H1 (cell line): ENCODE measurements at regions not wholly inside any gene's neighbourhood (a gene's known extent, or its start where the extent isn't known, plus 50 kb on each side); places are given as distances from the start of the nearest gene placed in this dataset.

ENCODE experiments used
- CTCF ChIA-PET: fragments of 300-600 bp; sonication (Branson Sonifier 250); formaldehyde crosslinking; loops from one replicate; lab custom pipeline; 2021; ENCODE audit not compliant: partially characterized antibody; lab: Charles Lee
- POLR2A ChIA-PET: fragments of 300-600 bp; sonication (Branson Sonifier 250); formaldehyde crosslinking; loops from one replicate; lab custom pipeline; 2021; ENCODE audit warnings: inconsistent platforms; ENCODE audit not compliant: partially characterized antibody; lab: Charles Lee
- DNase-seq, 2 experiments: peaks; one replicate each; pipeline versions ENCODE4 v3.0.0 to v3.0.0-alpha.2; 2010 to 2022; ENCODE audit warnings: low spot score in 2 of 2, low read depth in 1 of 2, mixed read lengths in 1 of 2
- FAIRE-seq: peaks from 2 replicates; lab custom pipeline; 2011; peaks lifted over from hg19 to GRCh38; lab: Jason Lieb, UNC
- H2AFZ ChIP-seq: 2 replicates; pipeline ENCODE4 v1.8.1; 2012; ENCODE audit warnings: low read length, inconsistent platforms
- H2AK5ac ChIP-seq: 2 replicates; pipeline ENCODE4 v1.6.1; 2013; ENCODE audit warnings: low read depth, low read length
- H2BK120ac ChIP-seq: replicated peaks from 2 replicates; pipeline ENCODE3; 2013; ENCODE audit warnings: low read depth, low read length, inconsistent platforms
- H2BK12ac ChIP-seq: 2 replicates; pipeline ENCODE4 v1.6.1; 2013; ENCODE audit warnings: low read depth, low read length
- H2BK15ac ChIP-seq: 2 replicates; pipeline ENCODE4 v1.6.1; 2013; ENCODE audit warnings: low read length
- H2BK20ac ChIP-seq: 2 replicates; pipeline ENCODE4 v1.6.1; 2013; ENCODE audit warnings: low read length
- H2BK5ac ChIP-seq: 2 replicates; pipeline ENCODE4 v1.6.1; 2013; ENCODE audit warnings: low read depth, low read length
- H3K14ac ChIP-seq: 2 replicates; pipeline ENCODE4 v1.6.1; 2013; ENCODE audit warnings: inconsistent platforms; ENCODE audit not compliant: insufficient read length
- H3K18ac ChIP-seq: 2 replicates; pipeline ENCODE4 v1.6.1; 2013; ENCODE audit warnings: low read length; ENCODE audit errors: extremely low read depth
- H3K23ac ChIP-seq: 2 replicates; pipeline ENCODE4 v1.6.1; 2013; ENCODE audit warnings: inconsistent platforms; ENCODE audit not compliant: insufficient read length
- H3K23me2 ChIP-seq: 2 replicates; pipeline ENCODE4 v1.6.1; 2013; ENCODE audit warnings: low read depth, low read length
- H3K27ac ChIP-seq: 2 replicates; pipeline ENCODE4 v1.6.1; 2011; ENCODE audit warnings: low read depth, low read length, inconsistent platforms
- H3K27me3 ChIP-seq, 4 experiments: replicated peaks in 1 of 4; 1 replicate in 1 of 4; 2 replicates in 3 of 4; pipeline versions ENCODE4 v1.6.1 to v1.8.1; 2011 to 2013; ENCODE audit warnings: low read length in 3 of 4, mild to moderate bottlenecking in 3 of 4, inconsistent platforms in 2 of 4, mixed read lengths in 2 of 4, moderate library complexity in 1 of 4; ENCODE audit not compliant: control insufficient read depth in 3 of 4, insufficient read depth in 3 of 4; ENCODE audit errors: extremely low read depth in 1 of 4
- H3K36me3 ChIP-seq, 4 experiments: 2 replicates each; pipeline versions ENCODE4 v1.6.1 to v1.8.1; 2011 to 2013; ENCODE audit warnings: mild to moderate bottlenecking in 4 of 4, low read length in 3 of 4, moderate library complexity in 2 of 4, control low read depth in 1 of 4, inconsistent platforms in 1 of 4; ENCODE audit not compliant: insufficient read depth in 4 of 4, control insufficient read depth in 2 of 4
- H3K4ac ChIP-seq: replicated peaks from 2 replicates; pipeline ENCODE3; 2013; ENCODE audit warnings: low read length, low read depth, mixed read lengths, inconsistent platforms; ENCODE audit not compliant: insufficient read length
- H3K4me1 ChIP-seq, 4 experiments: replicated peaks in 1 of 4; 1 replicate in 1 of 4; 2 replicates in 3 of 4; pipeline versions ENCODE4 v1.6.1 to v1.8.1; 2011 to 2013; ENCODE audit warnings: low read length in 3 of 4, inconsistent platforms in 2 of 4, mixed read lengths in 1 of 4; ENCODE audit not compliant: insufficient read depth in 4 of 4, control insufficient read depth in 3 of 4
- H3K4me2 ChIP-seq, 2 experiments: 2 replicates each; pipeline versions ENCODE4 v1.6.1 to v1.8.1; 2011 to 2013; ENCODE audit warnings: low read depth in 2 of 2, low read length in 2 of 2, control low read depth in 1 of 2, inconsistent platforms in 1 of 2, mild to moderate bottlenecking in 1 of 2; ENCODE audit not compliant: insufficient read depth in 1 of 2
- H3K4me3 ChIP-seq, 4 experiments: fragments of 200-600, 300-600 bp in 1 of 4; sonication (generic), shearing (Covaris generic), sonication (Bioruptor Twin) in 1 of 4; 2 replicates each; pipeline versions ENCODE4 v1.5.1 to v1.8.1; 2011 to 2016; ENCODE audit warnings: low read length in 4 of 4, low read depth in 3 of 4, control low read depth in 2 of 4, inconsistent platforms in 2 of 4, mild to moderate bottlenecking in 2 of 4, mixed read lengths in 1 of 4, moderate library complexity in 1 of 4; ENCODE audit not compliant: insufficient read depth in 2 of 4; ENCODE audit errors: extremely low read depth in 1 of 4
- H3K56ac ChIP-seq: replicated peaks from 2 replicates; pipeline ENCODE3; 2013; ENCODE audit warnings: low read depth, mild to moderate bottlenecking, mixed read lengths, low read length, inconsistent platforms; ENCODE audit not compliant: insufficient read length
- H3K79me1 ChIP-seq: 2 replicates; pipeline ENCODE4 v1.6.1; 2013; ENCODE audit warnings: low read depth, low read length, control low read depth
- H3K79me2 ChIP-seq, 2 experiments: 2 replicates each; pipeline versions ENCODE4 v1.6.1 to v1.8.1; 2012 to 2013; ENCODE audit warnings: low read length in 2 of 2, mild to moderate bottlenecking in 2 of 2, inconsistent platforms in 1 of 2; ENCODE audit not compliant: insufficient read depth in 2 of 2, control insufficient read depth in 1 of 2
- H3K9ac ChIP-seq, 4 experiments: replicated peaks in 1 of 4; 1 replicate in 1 of 4; 2 replicates in 3 of 4; pipeline versions ENCODE4 v1.6.1 to v1.8.1; 2011 to 2013; ENCODE audit warnings: low read depth in 3 of 4, low read length in 3 of 4, control low read depth in 2 of 4, mild to moderate bottlenecking in 2 of 4, moderate library complexity in 2 of 4, inconsistent platforms in 1 of 4; ENCODE audit errors: extremely low read depth in 1 of 4
- H3K9me3 ChIP-seq, 2 experiments: 2 replicates each; pipeline versions ENCODE4 v1.6.1 to v1.8.1; 2012 to 2013; ENCODE audit warnings: mild to moderate bottlenecking in 2 of 2, moderate library complexity in 2 of 2, control low read depth in 1 of 2, inconsistent platforms in 1 of 2, low read depth in 1 of 2, low read length in 1 of 2, mixed read lengths in 1 of 2; ENCODE audit not compliant: insufficient read depth in 2 of 2
- H4K20me1 ChIP-seq, 2 experiments: replicated peaks in 1 of 2; 2 replicates each; pipeline versions ENCODE3 to v1.8.1; 2011 to 2013; ENCODE audit warnings: inconsistent platforms in 2 of 2, low read length in 2 of 2, mild to moderate bottlenecking in 1 of 2; ENCODE audit not compliant: insufficient read depth in 2 of 2, control insufficient read depth in 1 of 2
- H4K5ac ChIP-seq: 2 replicates; pipeline ENCODE4 v1.6.1; 2013; ENCODE audit warnings: low read length, low read depth, mixed read lengths, inconsistent platforms; ENCODE audit not compliant: insufficient read length
- H4K8ac ChIP-seq: 2 replicates; pipeline ENCODE4 v1.8.0; 2013; ENCODE audit warnings: mild to moderate bottlenecking, moderate library complexity, low read length, inconsistent platforms; ENCODE audit not compliant: insufficient read depth; ENCODE audit errors: extremely low read depth
- H4K91ac ChIP-seq: replicated peaks from 2 replicates; pipeline ENCODE3; 2013; ENCODE audit warnings: low read length, mixed read lengths, inconsistent platforms; ENCODE audit not compliant: insufficient read length
- BCL11A ChIP-seq, 2 experiments: IDR thresholded peaks; one replicate each; pipeline ENCODE4 v1.6.1; 2011; ENCODE audit warnings: low read depth in 2 of 2, low read length in 2 of 2, mild to moderate bottlenecking in 2 of 2
- CBX5 ChIP-seq: fragments of 300-800, 300-1000 bp; sonication (generic); IDR thresholded peaks from 2 replicates; pipeline ENCODE4 v1.7.1; 2016; ENCODE audit warnings: antibody characterized with exemption, low read length, low read depth
- NANOG ChIP-seq: IDR thresholded peaks from 2 replicates; pipeline ENCODE4 v1.6.1; 2011; ENCODE audit warnings: low read length, low read depth, mild to moderate bottlenecking, inconsistent platforms; ENCODE audit not compliant: insufficient read depth, poor library complexity, severe bottlenecking
- POLR2AphosphoS5 ChIP-seq: IDR thresholded peaks from 2 replicates; pipeline ENCODE4 v1.6.1; 2011; ENCODE audit warnings: low read depth, low read length
- ZNF274 ChIP-seq: IDR thresholded peaks from 2 replicates; pipeline ENCODE4 v1.7.0; 2012; ENCODE audit warnings: low read length, borderline replicate concordance; ENCODE audit errors: extremely low read depth
- WGBS, 2 experiments: shearing (Covaris generic) in 1 of 2; methylation state at CpG; one replicate each; pipeline versions ENCODE4 v1.1.6 to v1.1.7; 2013 to 2015; ENCODE audit warnings: low lambda C conversion rate in 2 of 2, mixed read lengths in 2 of 2, inconsistent platforms in 1 of 2, low coverage in 1 of 2, missing lambda C conversion rate in 1 of 2; ENCODE audit not compliant: insufficient replicate concordance in 2 of 2, insufficient coverage in 1 of 2, insufficient read length in 1 of 2; ENCODE audit errors: extremely low coverage in 1 of 2, missing lambda C conversion rate in 1 of 2; 5-methylcytosine and 5-hydroxymethylcytosine counted together

DNA sequence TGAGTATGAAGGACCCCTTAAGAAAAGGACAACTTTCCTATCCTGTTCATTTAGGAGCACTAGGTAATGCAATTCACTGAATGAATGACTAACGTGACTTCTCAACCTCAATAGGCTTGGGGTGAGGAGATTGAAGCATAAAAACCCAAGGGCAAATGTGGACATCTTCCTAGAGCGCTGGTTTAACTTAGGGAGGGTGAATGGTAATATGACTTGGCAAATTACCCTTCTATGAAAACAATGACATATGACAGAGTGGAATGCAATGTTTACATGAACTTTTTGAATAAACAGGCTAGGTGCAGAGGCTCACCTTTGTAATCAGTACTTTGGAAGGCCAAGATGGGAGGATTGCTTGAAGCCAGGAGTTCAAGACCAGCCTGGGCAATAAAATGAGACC is 83.9 kb upstream of the ANK3 start:
- no peak overlapping the region for H3K9ac ChIP-seq
- H4K91ac ChIP-seq: no peak overlapping the region
- no peak overlapping the region for H4K8ac ChIP-seq
- no peak overlapping the region for H2AFZ ChIP-seq
- no peaks in the 10 kb centered on the region for H3K9me3 ChIP-seq
- no peak overlapping the region for H3K4ac ChIP-seq
- no peaks in the 10 kb centered on the region for H3K4me1 ChIP-seq
- H2BK20ac ChIP-seq: no peak overlapping the region
- H3K27me3 ChIP-seq: no peaks in the 10 kb centered on the region
- H3K14ac ChIP-seq: no peak overlapping the region
- FAIRE-seq (peak; percentile 24), DNase-seq (no peak)
- H2BK5ac ChIP-seq: no peak overlapping the region
- no peak overlapping the region for H2AK5ac ChIP-seq
- no peaks in the 10 kb centered on the region for H3K79me2 ChIP-seq
- H3K18ac ChIP-seq: no peak overlapping the region
- H3K56ac ChIP-seq: no peak overlapping the region
- H4K5ac ChIP-seq: no peak overlapping the region
- H4K20me1 ChIP-seq: no peaks in the 10 kb centered on the region
- no peak overlapping the region for H2BK120ac ChIP-seq
- H3K23ac ChIP-seq: no peak overlapping the region
- TF ChIP-seq ZNF274 (no peak), POLR2AphosphoS5 (no peak), BCL11A (IDR thresholded peaks at IDR 0.05; ENCODE audit: low read depth in 2 of 2, low read length in 2 of 2) (no peak), CBX5 (no peak), NANOG (no peak)
- CTCF ChIA-PET: no interaction called here
- H3K27ac ChIP-seq: no peak overlapping the region
- no peaks in the 10 kb centered on the region for H3K23me2 ChIP-seq
- H3K79me1 ChIP-seq: no peaks in the 10 kb centered on the region
- H3K36me3 ChIP-seq: no peaks in the 10 kb centered on the region
- no peak overlapping the region for H2BK15ac ChIP-seq
- no peak overlapping the region for H3K4me2 ChIP-seq
- H3K4me3 ChIP-seq: no peak overlapping the region
- 85% methylated on average over 2 of the region's 2 CpGs; no CpG with 5 or more reads in 1 of the 2 experiments for WGBS, 2 experiments
- no peak overlapping the region for H2BK12ac ChIP-seq
- POLR2A ChIA-PET: interaction anchor here (0.6 kb wide), 1 partner anchor 10 kb away, joined by 3 read pairs; no protein-coding TSS in a partner anchor
